ENCODE measurements at regions not wholly inside any gene's neighbourhood (a gene's known extent, or its start where the extent isn't known, plus 50 kb on each side); places are given as distances from the start of the nearest gene placed in this dataset.

DNA sequence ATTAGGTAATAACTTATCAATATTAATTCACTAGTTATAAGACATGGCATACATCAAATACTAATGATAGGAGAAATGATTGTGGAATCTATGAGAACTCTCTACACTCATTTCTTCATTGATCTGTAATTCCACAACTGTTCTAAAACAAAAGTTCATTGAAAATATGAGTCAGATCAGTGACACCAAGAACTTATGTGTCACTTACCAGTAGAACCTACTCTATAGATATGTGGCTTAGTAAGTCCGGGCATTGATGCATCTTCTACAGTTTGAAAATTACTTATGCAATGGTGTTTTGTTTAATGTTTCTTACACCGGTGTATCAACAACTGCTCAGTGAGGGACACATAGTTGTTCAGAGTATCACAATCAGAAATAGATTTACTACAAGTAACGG lies 520.3 kb downstream of the ARAP2 start:
- TF ChIP-seq, protein P1, sequence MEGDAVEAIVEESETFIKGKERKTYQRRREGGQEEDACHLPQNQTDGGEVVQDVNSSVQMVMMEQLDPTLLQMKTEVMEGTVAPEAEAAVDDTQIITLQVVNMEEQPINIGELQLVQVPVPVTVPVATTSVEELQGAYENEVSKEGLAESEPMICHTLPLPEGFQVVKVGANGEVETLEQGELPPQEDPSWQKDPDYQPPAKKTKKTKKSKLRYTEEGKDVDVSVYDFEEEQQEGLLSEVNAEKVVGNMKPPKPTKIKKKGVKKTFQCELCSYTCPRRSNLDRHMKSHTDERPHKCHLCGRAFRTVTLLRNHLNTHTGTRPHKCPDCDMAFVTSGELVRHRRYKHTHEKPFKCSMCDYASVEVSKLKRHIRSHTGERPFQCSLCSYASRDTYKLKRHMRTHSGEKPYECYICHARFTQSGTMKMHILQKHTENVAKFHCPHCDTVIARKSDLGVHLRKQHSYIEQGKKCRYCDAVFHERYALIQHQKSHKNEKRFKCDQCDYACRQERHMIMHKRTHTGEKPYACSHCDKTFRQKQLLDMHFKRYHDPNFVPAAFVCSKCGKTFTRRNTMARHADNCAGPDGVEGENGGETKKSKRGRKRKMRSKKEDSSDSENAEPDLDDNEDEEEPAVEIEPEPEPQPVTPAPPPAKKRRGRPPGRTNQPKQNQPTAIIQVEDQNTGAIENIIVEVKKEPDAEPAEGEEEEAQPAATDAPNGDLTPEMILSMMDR (IDR thresholded peaks at IDR 0.05) = no peak
- TF ChIP-seq POLR2A (IDR thresholded peaks at IDR 0.05) (no peak), POLR2AphosphoS5 (IDR thresholded peaks at IDR 0.05) (no peak)
